Thyroid gland (tissue), 4 donors: ENCODE measurements at regions not wholly inside any gene's neighbourhood (a gene's known extent, or its start where the extent isn't known, plus 50 kb on each side); places are given as distances from the start of the nearest gene placed in this dataset.

ENCODE experiments used
- DNase-seq, 2 donors: peaks; one replicate each; pipeline ENCODE4 v3.0.0-alpha.2; 2019
- H3K27ac ChIP-seq, 3 donors: fragments of 200-600 bp; sonication (generic); 1 replicate in 2 of 3; 2 replicates in 1 of 3; pipeline ENCODE4 v1.5.1; 2016 to 2019; ENCODE audit warnings: mild to moderate bottlenecking in 1 of 3, moderate library complexity in 1 of 3
- H3K27me3 ChIP-seq: fragments of 200-600 bp; sonication (generic); one replicate; pipeline ENCODE4 v1.5.1; 2019
- H3K36me3 ChIP-seq, 2 donors: fragments of 200-600 bp; sonication (generic); one replicate each; pipeline ENCODE4 v1.5.1; 2016 to 2019
- H3K4me1 ChIP-seq, 2 donors: fragments of 200-600 bp; sonication (generic); one replicate each; pipeline ENCODE4 v1.5.1; 2017 to 2019
- H3K4me3 ChIP-seq, 3 donors: fragments of 200-600 bp; sonication (generic); replicated peaks in 1 of 3; 1 replicate in 2 of 3; 2 replicates in 1 of 3; pipeline ENCODE4 v1.5.1; 2016; ENCODE audit warnings: mild to moderate bottlenecking in 1 of 3
- H3K9me3 ChIP-seq: fragments of 200-600 bp; sonication (generic); one replicate; pipeline ENCODE4 v1.5.1; 2017
- CTCF ChIP-seq, 6 experiments: fragments of 200-600 bp in 3 of 6; fragments of 450-650 bp in 3 of 6; sonication (generic) in 3 of 6; IDR thresholded peaks; one replicate each; pipeline ENCODE4 v1.5.1; 2016 to 2019; ENCODE audit warnings: antibody characterized with exemption in 6 of 6, mild to moderate bottlenecking in 2 of 6, inconsistent platforms in 1 of 6, moderate library complexity in 1 of 6
- POLR2A ChIP-seq, 2 donors: fragments of 450-650 bp; IDR thresholded peaks; one replicate each; pipeline ENCODE4 v1.6.1; 2017; ENCODE audit warnings: antibody characterized with exemption in 2 of 2, mild to moderate bottlenecking in 2 of 2, moderate library complexity in 1 of 2
- WGBS, 2 donors: methylation state at CpG; one replicate each; pipeline ENCODE4 v1.1.5; 2017; 5-methylcytosine and 5-hydroxymethylcytosine counted together
- intact Hi-C: fragments of 100-400 bp; cut with DNase I; formaldehyde crosslinking; loops from one replicate; pipeline ENCODE4 v1.15.1; 2023

- intact Hi-C loops, result no loop called here
Measured at GRCh38 chr5:173397516-173397915, 69.3 kb upstream of the STC2 start.

GRCh38 chr5:173396311-173396993, 68.2 kb upstream of the STC2 start:
- intact Hi-C loops, result no loop called here
- no peaks in the 10 kb centered on the region for H3K9me3 ChIP-seq
- WGBS, 2 donors, result 76% methylated on average over 6 to 9 of the region's 14 CpGs
- no peaks in the 10 kb centered on the region for H3K27me3 ChIP-seq
- TF ChIP-seq CTCF (IDR thresholded peaks at IDR 0.05) (no peak), POLR2A (IDR thresholded peaks at IDR 0.05) (no peak)
- no peaks in the 10 kb centered on the region for H3K4me1 ChIP-seq
- DNase-seq, result no peak
- no peak overlapping the region for H3K27ac ChIP-seq
- no peak overlapping the region for H3K4me3 ChIP-seq
- H3K36me3 ChIP-seq, result no peaks in the 10 kb centered on the region

More at GRCh38 chr5:173397516-173397915, 69.3 kb upstream of the STC2 start:
- H3K9me3 ChIP-seq, result no peaks in the 10 kb centered on the region
- no peaks in the 10 kb centered on the region for H3K36me3 ChIP-seq
- no peaks in the 10 kb centered on the region for H3K4me1 ChIP-seq
- H3K27ac ChIP-seq, result no peak overlapping the region
- no peaks in the 10 kb centered on the region for H3K27me3 ChIP-seq
- TF ChIP-seq CTCF (IDR thresholded peaks at IDR 0.05), result no peak
- DNase-seq, result no peak
- 80 to 81% methylated on average over 6 of the region's 6 CpGs for WGBS, 2 donors
- no peak overlapping the region for H3K4me3 ChIP-seq

- Histone ChIP-seq H3K27ac (no peak overlapping the region), H3K27me3 (no peaks in the 10 kb centered on the region), H3K4me3 (no peak overlapping the region), H3K4me1 (no peaks in the 10 kb centered on the region), H3K36me3 (no peaks in the 10 kb centered on the region), H3K9me3 (no peaks in the 10 kb centered on the region)
- TF ChIP-seq CTCF (IDR thresholded peaks at IDR 0.05) (no peak), POLR2A (IDR thresholded peaks at IDR 0.05) (no peak)
- 84 to 90% methylated on average over 7 of the region's 7 CpGs for WGBS, 2 donors
- intact Hi-C loops, result no loop called here
- DNase-seq, result no peak
Measured at GRCh38 chr5:173395933-173396308, 67.7 kb upstream of the STC2 start.

- intact Hi-C loops, result no loop called here
- Histone ChIP-seq H3K27ac (no peak overlapping the region), H3K36me3 (no peaks in the 10 kb centered on the region), H3K27me3 (no peaks in the 10 kb centered on the region), H3K9me3 (no peaks in the 10 kb centered on the region), H3K4me3 (no peak overlapping the region), H3K4me1 (no peaks in the 10 kb centered on the region)
- 68 to 75% methylated on average over 6 of the region's 6 CpGs for WGBS, 2 donors
- no peak for TF ChIP-seq CTCF (IDR thresholded peaks at IDR 0.05)
- no peak for TF ChIP-seq POLR2A (IDR thresholded peaks at IDR 0.05)
- peak in 1 of 2 donors; percentile 12 for DNase-seq
Measured at GRCh38 chr5:173395257-173395932, 67.2 kb upstream of the STC2 start.

GRCh38 chr5:173394701-173395100, 66.5 kb upstream of the STC2 start:
- TF ChIP-seq POLR2A (IDR thresholded peaks at IDR 0.05), result no peak
- no peak for TF ChIP-seq CTCF (IDR thresholded peaks at IDR 0.05)
- Histone ChIP-seq H3K36me3 (no peaks in the 10 kb centered on the region), H3K27ac (no peak overlapping the region), H3K27me3 (no peaks in the 10 kb centered on the region), H3K4me1 (no peaks in the 10 kb centered on the region), H3K9me3 (no peaks in the 10 kb centered on the region), H3K4me3 (no peak overlapping the region)
- DNase-seq, result no peak
- WGBS, 2 donors, result 85 to 86% methylated on average over 4 of the region's 4 CpGs
- intact Hi-C loops, result no loop called here
